Myocyte (in vitro differentiated cells): ENCODE measurements at regions not wholly inside any gene's neighbourhood (a gene's known extent, or its start where the extent isn't known, plus 50 kb on each side); places are given as distances from the start of the nearest gene placed in this dataset.

Experiments
- DNase-seq: peaks from one replicate; pipeline ENCODE4 v3.0.0-alpha.2; 2012; ENCODE audit warnings: low read depth

DNA sequence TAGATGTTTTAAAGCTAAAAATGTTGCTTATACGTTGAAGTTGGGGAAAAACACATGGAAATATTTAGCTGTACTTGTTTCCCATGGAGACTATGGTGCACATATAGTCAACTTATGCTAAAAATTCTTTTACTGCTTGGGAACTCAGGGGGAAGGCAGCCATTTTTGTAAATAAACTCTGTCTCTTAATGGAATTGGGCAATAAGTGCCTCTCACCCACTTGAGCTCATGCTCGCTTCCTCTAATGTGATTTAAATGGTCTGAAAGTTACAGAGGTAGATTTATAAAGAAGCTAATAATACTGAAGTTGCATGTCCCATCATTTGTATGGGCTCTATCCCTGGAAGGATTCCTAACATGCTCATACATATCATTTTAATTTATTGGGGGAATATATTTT lies 523.8 kb downstream of the RASEF start:
- no peak for DNase-seq

DNA sequence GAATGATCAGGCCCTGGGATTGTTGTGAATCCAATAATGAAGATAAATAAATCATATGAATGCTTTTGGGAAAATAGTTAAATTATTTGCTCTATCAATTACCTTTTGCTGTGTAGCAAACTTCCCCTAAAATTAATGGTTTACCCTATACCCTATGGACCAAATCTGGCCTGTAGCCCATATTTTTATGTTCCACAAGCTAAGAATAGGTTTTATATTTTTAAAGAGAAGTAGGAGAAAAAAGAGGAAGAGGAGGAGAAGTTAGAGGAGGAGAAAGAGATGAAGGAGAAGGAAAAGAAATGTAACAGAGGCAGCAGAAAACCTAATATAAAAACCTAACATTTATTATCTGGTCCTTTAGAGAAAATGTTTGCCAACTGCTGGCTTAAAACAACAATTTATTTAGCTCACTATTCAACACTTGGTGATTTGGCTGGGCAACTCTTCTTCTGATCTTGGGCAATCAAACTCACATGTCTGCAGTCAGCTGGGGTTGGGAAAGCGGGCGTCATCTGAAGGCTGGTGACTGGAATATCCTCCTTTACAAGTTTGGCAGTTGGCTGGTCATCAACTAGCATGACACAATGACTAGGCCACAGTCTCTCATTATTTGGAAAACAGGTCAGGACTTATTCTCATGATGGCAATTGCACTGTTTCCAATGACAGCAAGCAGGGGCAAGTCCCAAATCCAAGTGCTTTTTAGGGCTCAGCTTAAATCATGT lies 522.9 kb downstream of the RASEF start:
- no peak for DNase-seq

DNA sequence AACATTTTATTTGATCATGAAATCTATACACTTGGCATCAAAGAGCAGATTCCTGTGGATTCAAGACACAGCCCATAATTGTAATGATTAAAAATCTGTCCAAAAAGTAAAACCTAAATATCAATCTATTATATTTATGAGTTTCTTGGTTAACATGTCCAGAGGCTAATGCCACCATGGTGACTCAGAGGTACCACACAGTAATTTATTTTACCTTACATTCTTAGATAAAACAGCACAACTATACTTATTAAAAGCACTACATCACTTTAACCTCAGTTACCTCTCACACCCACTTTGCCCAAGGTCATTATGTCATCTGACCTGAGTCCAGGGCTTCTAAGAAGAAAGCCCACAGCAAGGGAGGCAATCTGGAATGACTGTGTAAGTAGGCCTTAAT lies 519.2 kb downstream of the RASEF start:
- DNase-seq = no peak

DNA sequence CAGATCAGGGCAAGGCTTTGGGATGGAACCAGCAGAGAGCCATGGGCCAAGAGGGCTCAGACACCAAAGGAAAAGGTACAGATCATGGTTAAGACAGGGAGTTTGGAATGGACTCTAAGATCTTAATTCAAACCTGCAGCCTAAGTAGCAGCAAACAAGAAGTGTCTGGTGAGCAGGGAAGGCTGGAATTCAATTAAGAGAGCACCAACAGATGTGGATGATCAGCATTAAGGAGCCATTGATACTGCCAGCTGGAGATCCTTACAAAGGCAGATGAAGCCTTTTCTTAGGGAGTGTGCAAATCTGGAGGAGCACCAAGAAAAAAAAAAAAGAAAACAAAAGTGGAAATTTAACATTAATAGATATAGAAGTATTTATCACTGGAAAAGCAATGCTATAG lies 516.8 kb downstream of the RASEF start:
- DNase-seq = no peak

DNA sequence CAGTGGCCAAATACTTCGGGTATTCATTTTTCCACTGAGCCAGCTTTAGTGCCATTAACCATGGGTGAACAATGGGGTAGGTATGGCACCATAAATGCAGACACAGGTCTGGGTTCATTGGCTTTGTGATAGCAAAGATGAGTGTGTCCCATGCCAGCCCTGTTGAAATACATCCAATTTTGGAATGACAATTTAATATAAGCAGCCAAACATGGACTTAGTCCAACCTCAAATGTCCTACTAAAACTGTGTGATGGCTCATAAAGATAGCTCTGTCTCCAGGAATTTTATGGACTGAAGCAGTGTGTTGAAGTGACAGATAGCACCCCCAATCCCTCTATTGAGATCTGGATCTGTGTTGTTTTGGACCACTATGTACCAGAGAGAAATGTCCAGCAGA lies 514.9 kb downstream of the RASEF start:
- DNase-seq = no peak

DNA sequence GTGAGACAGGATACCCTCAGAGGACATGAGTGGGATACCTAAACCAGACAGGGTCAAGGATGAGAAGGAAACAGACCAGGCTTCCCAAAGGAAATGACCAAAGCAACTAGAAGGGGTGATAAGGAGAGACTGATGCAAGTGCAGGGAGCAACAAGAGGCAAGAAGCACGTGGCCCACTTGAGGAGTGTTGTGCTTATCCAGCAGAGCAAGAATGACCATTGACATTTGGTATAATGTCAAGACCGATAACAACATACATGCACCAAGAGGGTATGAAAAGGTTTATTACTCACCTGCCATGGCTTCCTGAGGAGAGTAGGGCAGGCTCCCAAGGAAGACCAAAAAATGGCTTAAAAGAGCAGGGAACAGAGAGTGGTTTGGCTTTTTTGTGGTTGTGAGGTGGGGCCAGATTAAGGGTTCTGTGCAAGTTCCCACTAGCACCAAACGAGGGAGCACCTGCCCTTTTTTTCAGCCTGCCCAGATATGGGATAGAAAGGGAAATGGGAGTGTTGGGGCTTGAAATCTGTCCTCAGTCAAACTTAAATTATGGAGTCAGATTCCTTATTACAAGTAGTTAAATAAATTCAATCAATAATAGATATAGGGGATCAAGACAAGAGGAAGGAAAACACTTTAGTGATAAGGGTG lies 513.6 kb downstream of the RASEF start:
- no peak for DNase-seq

DNA sequence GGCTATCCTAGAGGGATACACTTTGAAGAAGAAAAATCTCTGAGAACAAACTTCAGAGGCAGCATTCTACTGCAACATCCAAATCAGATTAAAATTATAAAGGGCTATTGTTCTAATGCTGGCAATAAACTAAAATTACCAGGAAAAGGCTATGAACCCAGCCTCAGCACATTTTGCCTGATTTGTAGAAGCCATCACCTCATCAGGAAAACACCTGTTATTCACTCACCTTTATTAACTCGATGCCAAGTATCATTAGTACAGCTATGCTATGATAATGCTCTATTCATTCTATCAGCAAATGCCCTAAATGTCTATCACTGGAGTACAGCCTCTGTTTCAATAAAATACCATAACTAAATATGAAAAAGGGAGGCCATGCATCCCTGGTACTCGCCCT lies 510.2 kb downstream of the RASEF start:
- DNase-seq = no peak

DNA sequence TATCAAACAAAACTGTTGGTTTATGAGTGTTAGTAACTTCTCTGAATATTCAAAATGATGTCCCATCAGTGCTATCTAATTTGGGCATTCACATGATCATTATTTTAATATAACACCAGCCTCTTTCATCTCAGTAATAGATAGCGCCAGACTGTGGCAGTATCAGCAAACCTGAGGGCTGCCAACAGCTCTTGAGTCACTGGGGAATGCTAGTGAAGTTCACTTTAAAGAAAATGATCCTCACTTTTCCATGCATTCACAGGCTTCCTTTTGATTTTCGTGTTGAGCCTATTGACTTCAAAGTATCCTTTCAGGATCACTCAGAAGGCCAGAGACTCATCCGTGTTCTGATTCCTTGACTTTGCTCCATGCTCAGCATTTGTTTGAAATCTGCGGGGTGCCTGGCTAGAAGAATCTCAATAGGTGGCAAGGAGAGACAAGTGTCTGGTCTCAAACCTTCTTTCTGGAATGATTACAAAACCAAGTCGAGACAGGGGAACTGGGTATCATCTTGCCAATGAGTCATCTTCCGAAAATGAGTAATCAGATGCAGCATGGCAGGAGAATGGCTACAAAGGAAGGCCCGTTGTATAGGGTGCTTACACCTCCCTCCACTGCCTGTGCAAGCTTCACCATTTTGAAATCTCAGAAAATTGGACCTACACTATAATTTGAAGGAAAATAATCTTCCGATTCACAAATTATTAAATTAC lies 509.1 kb downstream of the RASEF start:
- no peak for DNase-seq

DNA sequence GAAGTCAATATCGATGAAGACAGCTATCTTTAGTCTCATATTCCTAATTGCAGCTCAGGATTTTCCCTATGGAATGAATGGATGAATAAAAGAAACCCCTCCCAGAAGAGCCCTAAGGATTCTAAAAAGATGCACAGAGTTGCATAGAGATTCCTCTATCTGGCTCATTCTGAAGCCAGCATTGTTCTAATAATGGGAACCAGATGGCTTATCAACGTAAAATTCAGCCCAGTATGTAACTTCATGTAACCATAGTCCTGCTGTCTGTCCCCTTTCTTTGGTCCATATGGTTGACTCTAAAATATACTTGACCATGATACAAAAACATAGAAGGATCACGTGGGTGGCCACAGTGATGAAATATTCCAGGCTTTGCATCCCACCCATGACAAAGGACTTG lies 508.6 kb downstream of the RASEF start:
- DNase-seq = no peak

DNA sequence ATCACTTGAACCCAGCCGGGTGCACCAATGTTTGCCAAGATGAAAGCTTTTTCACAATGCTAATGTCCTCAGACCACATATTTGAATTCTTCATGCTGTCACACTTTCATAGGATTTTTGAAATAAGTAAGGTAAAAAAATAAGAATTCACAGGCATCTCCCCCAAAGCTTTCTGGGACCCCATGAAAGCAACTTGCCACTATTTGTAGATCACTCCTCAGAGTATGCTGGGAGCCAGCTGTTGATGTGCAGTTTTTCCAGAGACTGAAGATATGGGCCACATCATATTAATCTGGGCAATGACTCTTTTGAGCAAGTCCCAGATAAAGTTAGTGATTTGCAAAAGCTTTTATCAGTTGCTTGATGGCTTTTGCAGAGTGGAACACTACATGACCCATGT lies 507.9 kb downstream of the RASEF start:
- DNase-seq = no peak

DNA sequence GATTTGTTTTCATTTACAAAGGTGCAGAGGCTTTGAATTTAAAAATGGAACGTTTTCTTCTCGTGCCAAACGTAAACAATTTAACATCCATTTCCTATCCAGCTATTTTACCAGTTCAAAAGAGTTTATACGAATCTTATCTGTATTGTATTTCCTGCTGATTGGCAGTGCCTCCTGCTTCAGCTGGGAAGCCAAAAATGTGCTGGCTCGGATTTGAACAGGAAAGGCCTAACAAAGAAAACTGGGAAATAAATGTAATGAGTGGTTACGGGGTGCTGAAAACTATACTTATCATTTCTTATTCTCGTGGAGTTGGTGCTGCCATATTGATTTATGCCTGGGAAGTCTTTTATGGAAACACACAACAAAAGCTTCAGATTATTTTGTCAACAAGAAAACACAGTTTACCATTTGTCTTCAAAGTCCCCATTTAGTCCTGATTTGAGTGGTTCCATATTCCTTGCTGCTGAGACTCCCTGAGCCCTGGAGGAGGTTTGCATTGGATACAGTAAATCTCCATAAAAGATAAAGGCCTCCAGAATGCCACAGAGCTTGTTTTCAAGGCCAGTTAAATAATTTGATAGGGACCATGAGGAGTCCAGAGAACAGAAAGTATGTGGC lies 507.4 kb downstream of the RASEF start:
- DNase-seq = no peak

DNA sequence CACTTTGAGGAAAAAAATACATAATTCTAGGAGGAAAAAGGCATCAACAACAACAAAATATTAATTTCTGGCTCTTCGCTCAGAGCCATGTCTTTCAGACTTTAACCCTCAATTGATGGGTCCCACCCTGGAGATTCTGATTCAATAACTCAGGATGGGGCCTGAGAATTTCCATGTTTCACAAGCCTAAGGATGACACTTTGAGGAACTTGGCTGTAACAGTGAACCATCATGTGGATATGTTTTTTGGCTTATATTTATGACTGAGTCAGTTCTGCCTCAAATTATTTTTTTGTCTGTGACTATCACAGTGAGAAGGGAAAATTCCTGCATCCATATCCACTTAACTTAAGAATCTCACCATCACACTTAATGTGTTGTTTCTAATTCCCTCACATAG lies 504.6 kb downstream of the RASEF start:
- no peak for DNase-seq

DNA sequence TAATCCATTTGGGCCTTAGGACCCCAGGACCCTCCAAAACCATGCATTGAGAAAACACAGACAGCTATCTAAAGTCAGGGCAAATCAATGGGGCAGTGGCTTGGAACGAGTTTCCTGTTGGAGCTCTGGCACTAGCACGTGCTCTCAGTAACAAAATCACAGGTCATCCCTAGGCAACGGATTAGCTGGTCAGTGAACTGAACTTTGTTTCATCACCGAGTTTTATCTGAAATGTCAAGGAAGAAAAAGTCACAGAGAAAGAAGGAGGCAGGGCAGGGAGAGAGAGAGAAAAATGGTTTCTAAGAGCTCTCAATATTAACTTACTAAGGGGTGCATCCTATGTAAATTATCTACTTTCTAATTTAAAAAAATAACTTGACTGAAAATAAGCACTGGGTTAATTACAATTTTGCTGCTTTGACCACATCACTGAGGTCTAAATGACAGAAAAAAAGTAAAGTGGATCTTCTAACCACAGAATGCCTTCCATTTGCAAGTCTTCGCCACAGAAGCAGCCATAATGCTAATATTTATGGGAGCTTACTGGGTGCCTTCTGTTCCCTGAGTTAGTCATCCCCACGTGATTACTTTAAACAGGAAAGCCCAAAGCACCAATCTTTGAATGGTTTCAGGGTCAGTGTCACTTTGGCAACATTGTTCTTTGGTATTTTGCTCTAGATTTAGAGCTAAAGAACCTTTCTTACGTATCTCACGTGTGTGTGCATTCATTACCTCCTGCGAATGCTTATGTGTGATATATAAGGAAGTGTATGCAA lies 503.9 kb downstream of the RASEF start:
- DNase-seq = no peak

DNA sequence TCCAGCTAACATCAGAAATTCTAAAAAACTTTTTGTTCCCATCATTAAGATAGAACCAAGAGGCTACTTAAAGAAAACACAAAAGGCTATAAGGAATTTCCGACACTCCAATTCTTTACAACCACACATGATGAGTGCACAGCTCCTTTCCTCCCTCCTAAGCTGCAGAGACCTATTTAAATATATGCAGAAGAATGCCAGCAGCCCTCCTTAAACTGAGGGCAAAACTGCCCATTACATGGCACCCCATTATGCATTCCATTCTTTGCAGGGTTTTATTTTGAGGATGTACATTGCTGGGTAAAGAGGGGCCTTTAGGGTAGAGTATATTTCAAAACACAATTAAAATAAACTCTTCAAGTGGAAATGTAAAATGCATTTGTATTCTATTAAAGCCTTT lies 502.9 kb downstream of the RASEF start:
- DNase-seq = no peak

DNA sequence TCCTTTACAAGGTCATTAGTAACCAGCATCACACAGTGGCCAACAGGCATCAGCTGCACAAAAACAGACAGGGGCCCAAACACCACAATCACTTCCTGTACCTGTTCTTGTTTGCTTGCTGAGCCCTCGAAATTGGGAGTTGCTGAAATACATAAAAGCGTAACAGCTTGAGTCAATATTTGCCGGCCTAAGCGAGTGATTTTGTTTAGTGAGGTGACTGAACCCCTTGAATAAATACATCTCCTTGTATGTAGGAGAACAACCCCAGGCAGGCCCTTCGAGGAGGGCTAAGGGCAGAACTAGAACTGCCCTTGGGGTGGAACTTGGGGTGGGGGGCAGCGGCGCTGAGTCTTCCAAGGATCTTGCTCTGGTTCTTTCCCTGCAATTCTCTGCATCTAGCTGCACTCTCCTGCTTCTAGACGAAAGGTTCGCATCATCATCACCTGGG lies 502.5 kb downstream of the RASEF start:
- no peak for DNase-seq

DNA sequence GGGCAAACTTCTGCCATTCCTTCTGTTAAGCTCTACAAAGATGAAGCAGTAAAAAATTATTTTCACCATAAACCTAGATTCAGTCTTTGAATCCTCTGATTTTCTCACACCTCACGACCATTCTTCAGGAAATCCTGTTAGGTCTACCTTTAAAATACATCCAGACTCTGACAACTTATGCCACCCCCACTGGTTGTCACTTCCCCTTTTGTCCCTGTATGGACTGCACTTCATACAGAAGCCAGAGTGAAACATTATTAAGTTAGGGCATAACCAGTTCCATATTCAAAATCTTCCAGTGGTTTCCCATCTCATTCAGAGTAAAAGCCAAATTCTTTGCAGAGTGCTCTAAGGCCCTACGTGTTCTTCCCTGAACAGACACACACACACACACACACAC lies 499.8 kb downstream of the RASEF start:
- no peak for DNase-seq

DNA sequence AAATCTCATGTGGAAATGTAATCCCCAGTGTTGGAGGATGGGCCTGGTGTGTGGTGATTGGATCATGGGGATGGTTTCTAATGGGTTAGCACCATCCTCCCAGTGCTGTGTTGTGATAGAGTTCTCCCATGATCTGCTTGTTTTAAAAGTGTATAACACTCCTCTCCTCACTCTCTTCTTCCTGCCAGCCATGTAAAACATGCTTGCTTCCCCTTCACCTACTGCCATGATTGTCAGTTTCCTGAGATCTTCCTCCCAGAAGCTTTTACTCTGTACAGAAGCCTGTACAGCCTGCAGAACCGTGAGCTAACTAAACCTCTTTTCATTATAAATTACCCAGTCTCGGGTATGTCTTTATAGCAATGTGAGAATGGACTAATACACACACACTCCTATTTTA lies 499.1 kb downstream of the RASEF start:
- no peak for DNase-seq

DNA sequence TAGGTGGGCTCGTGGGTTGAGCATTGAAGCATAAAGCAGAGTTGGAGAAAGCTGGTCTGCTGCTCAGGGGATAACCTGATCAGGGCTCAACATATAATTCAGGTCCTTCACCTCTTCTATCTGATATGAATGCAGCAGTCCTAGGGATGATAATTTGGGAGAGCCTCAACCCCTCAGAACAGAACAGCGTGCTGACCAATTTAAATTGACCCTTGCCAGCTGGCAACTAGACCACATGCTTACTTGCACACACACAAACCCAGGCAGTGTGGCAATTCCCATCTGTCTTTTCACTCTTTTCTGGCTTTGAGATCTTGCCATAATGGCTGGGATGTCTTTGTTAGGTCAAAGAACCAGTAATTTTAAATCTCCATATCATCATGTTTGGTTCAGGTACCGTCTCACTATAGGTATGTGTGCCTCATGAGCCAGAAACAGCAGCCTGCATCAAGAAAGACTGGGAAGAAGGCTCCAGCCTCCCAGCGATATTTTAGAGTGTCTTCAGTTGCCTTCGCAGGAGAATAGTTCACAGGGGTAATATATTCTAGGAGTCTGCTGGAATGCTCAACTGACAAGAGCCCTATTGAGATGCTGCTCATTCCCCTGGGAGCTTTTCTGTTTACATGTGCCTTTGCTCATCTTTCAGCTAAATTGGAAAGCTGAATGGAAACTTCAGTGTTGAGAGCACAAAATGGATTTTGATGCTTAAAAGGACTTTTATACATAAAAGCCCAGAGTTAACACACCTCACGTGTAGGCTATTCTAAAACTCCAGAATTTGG lies 497.6 kb downstream of the RASEF start:
- DNase-seq = no peak

DNA sequence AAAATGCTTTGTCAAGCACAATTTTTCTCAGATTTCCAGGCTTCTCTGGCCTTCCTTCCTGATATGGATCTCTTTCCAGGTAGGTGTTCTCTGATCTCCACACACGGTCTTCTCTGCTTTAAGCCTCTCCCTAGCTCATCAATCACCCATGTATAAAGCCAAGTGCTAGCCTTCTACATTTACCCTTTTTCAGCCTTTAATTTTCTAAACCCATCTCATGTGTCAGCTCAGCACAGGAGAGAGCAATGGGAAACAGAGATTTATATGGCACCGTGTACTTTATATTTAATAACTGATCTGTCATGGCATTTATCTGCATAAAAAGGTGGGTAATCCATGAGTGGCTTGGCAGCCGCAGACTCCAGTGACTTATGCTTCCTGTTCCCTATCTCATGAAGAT lies 495.0 kb downstream of the RASEF start:
- DNase-seq = no peak

DNA sequence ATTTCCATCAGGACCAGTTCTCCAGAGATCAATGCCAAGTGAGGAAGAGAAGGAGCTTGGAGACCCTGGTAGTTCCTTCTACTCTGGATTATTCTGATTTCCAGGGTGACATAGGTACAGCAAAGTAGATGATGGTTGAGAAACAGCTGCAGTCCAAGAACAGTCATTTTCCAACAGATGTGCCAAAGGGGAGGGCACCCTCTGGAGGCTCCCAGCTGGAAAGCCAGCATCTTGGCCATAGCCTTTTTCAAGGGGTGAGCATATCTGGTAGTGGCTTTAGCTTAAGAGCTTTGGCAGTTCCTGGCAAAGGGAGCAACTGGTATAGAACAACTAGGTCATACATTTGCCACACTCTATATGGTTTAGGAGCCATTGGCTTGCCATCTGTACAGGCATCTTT lies 492.7 kb downstream of the RASEF start:
- DNase-seq = no peak

DNA sequence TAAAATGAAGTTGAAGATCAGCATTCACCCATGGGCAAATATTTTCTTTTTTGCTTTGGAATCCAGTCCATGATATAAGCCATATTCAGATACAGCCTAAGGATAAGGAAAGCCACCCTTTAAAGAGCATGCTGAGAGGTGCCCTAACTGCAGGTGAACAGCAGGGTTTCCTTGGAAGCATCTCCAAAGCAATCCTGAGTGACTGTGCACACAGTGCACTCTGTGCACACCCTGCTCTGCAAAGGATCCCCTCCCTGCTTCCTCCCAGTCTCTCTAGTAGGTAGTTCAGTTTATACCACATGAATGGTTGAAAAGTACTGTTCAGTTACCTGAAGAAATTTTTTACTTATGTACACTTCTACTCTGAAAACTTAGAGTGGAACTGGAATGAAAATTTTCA lies 491.4 kb downstream of the RASEF start:
- no peak for DNase-seq
